ENCODE measurements at regions not wholly inside any gene's neighbourhood (a gene's known extent, or its start where the extent isn't known, plus 50 kb on each side); places are given as distances from the start of the nearest gene placed in this dataset.

- DNase-seq (ENCODE audit: low spot score), result no peak
- no peaks in the 10 kb centered on the region for H3K36me3 ChIP-seq (ENCODE audit: insufficient read depth, low read length)
- H3K79me2 ChIP-seq (ENCODE audit: insufficient read depth, low read depth, low read length), result no peaks in the 10 kb centered on the region
- BruUV-seq (replicated peaks), result no TSS peak
- no peak overlapping the region for H3K4me2 ChIP-seq (ENCODE audit: low read length)
- TF ChIP-seq EZH2phosphoT487 (IDR thresholded peaks at IDR 0.05; ENCODE audit: borderline replicate concordance, low read depth, low read length) (no peak), CTCF (conservative IDR thresholded peaks at IDR 0.05; ENCODE audit: low read length) (no peak)
- intact Hi-C loops (cut with micrococcal nuclease; ENCODE audit: unreplicated experiment), result no loop called here
- H3K9me3 ChIP-seq (ENCODE audit: low read length), result no peaks in the 10 kb centered on the region
- H4K20me1 ChIP-seq (ENCODE audit: insufficient read depth, low read length), result no peaks in the 10 kb centered on the region
- no peaks in the 10 kb centered on the region for H3K4me1 ChIP-seq (ENCODE audit: insufficient read depth, low read length, poor library complexity, severe bottlenecking)
- ChIA-PET CTCF (ENCODE audit: unreplicated experiment) (no interaction called here), POLR2A (interaction anchor here (0.7 kb wide), 1 partner anchor 26 kb away, joined by 3 read pairs; no protein-coding TSS in a partner anchor)
- H3K4me3 ChIP-seq (ENCODE audit: low read depth, low read length, poor library complexity, severe bottlenecking), result no peak overlapping the region
- H3K27ac ChIP-seq (ENCODE audit: low read depth, low read length, poor library complexity, severe bottlenecking), result no peak overlapping the region
- H3K9me2 ChIP-seq (ENCODE audit: insufficient read depth, low read length), result no peaks in the 10 kb centered on the region
- H2AFZ ChIP-seq (ENCODE audit: low read length), result no peak overlapping the region
Measured at GRCh38 chr16:80903616-80904015, 99.2 kb upstream of the CDYL2 start.

GRCh38 chr16:80902306-80903110 is 98.1 kb upstream of the CDYL2 start:
- ChIA-PET POLR2A (interaction anchor here (0.7 kb wide), 1 partner anchor 25 kb away, joined by 3 read pairs; no protein-coding TSS in a partner anchor), CTCF (ENCODE audit: unreplicated experiment) (no interaction called here)
- DNase-seq (ENCODE audit: low spot score), result no peak
- BruUV-seq (replicated peaks), result no TSS peak
- no peak for TF ChIP-seq EZH2phosphoT487 (IDR thresholded peaks at IDR 0.05; ENCODE audit: borderline replicate concordance, low read depth, low read length)
- no peak for TF ChIP-seq CTCF (conservative IDR thresholded peaks at IDR 0.05; ENCODE audit: low read length)
- no peaks in the 10 kb centered on the region for H4K20me1 ChIP-seq (ENCODE audit: insufficient read depth, low read length)
- no peak overlapping the region for H3K4me3 ChIP-seq (ENCODE audit: low read depth, low read length, poor library complexity, severe bottlenecking)
- no peak overlapping the region for H3K4me2 ChIP-seq (ENCODE audit: low read length)
- no peak overlapping the region for H2AFZ ChIP-seq (ENCODE audit: low read length)
- no peaks in the 10 kb centered on the region for H3K9me3 ChIP-seq (ENCODE audit: low read length)
- no peaks in the 10 kb centered on the region for H3K36me3 ChIP-seq (ENCODE audit: insufficient read depth, low read length)
- H3K27ac ChIP-seq (ENCODE audit: low read depth, low read length, poor library complexity, severe bottlenecking), result no peak overlapping the region
- H3K9me2 ChIP-seq (ENCODE audit: insufficient read depth, low read length), result no peaks in the 10 kb centered on the region
- intact Hi-C loops (cut with micrococcal nuclease; ENCODE audit: unreplicated experiment), result no loop called here
- H3K79me2 ChIP-seq (ENCODE audit: insufficient read depth, low read depth, low read length), result no peaks in the 10 kb centered on the region
- H3K4me1 ChIP-seq (ENCODE audit: insufficient read depth, low read length, poor library complexity, severe bottlenecking), result no peaks in the 10 kb centered on the region

GRCh38 chr16:80900593-80900954 is 96.2 kb upstream of the CDYL2 start:
- no peak for DNase-seq (ENCODE audit: low spot score)
- no peaks in the 10 kb centered on the region for H3K79me2 ChIP-seq (ENCODE audit: insufficient read depth, low read depth, low read length)
- H3K27ac ChIP-seq (ENCODE audit: low read depth, low read length, poor library complexity, severe bottlenecking), result no peak overlapping the region
- no peak overlapping the region for H3K4me3 ChIP-seq (ENCODE audit: low read depth, low read length, poor library complexity, severe bottlenecking)
- H4K20me1 ChIP-seq (ENCODE audit: insufficient read depth, low read length), result no peaks in the 10 kb centered on the region
- intact Hi-C loops (cut with micrococcal nuclease; ENCODE audit: unreplicated experiment), result no loop called here
- no peaks in the 10 kb centered on the region for H3K4me1 ChIP-seq (ENCODE audit: insufficient read depth, low read length, poor library complexity, severe bottlenecking)
- POLR2A ChIA-PET, result no interaction called here
- no peaks in the 10 kb centered on the region for H3K9me2 ChIP-seq (ENCODE audit: insufficient read depth, low read length)
- H3K36me3 ChIP-seq (ENCODE audit: insufficient read depth, low read length), result no peaks in the 10 kb centered on the region
- no peaks in the 10 kb centered on the region for H3K9me3 ChIP-seq (ENCODE audit: low read length)
- no peak overlapping the region for H2AFZ ChIP-seq (ENCODE audit: low read length)
- TF ChIP-seq CTCF (conservative IDR thresholded peaks at IDR 0.05; ENCODE audit: low read length), result no peak
- no peak overlapping the region for H3K4me2 ChIP-seq (ENCODE audit: low read length)
- no TSS peak for BruUV-seq (replicated peaks)
- CTCF ChIA-PET (ENCODE audit: unreplicated experiment), result no interaction called here
